ENCODE measurements at regions not wholly inside any gene's neighbourhood (a gene's known extent, or its start where the extent isn't known, plus 50 kb on each side); places are given as distances from the start of the nearest gene placed in this dataset.

- no peak overlapping the region for H3K9ac ChIP-seq (ENCODE audit: low read depth in 1 of 2, low read length in 2 of 2)
- no peak overlapping the region for H3K4me3 ChIP-seq (ENCODE audit: low read depth in 1 of 3, low read length in 3 of 3)
- no peak for TF ChIP-seq FOXA1 (IDR thresholded peaks at IDR 0.05)
- no peak for TF ChIP-seq GABPA (IDR thresholded peaks at IDR 0.05 in 1 of 2, conservative IDR thresholded peaks at IDR 0.05 in 1 of 2)
- no peak for TF ChIP-seq RAD21 (IDR thresholded peaks at IDR 0.05)
- no peak for TF ChIP-seq SP1 (IDR thresholded peaks at IDR 0.05)
- no peak for TF ChIP-seq TAF1 (conservative IDR thresholded peaks at IDR 0.05)
- TF ChIP-seq JUND (IDR thresholded peaks at IDR 0.05): no peak
- no peak for TF ChIP-seq CTCF (IDR thresholded peaks at IDR 0.05; ENCODE audit: low read depth, low read length, missing input control)
- no peak for TF ChIP-seq FOXA2 (IDR thresholded peaks at IDR 0.05)
- TF ChIP-seq EGR1 (IDR thresholded peaks at IDR 0.05; ENCODE audit: low read depth in 2 of 2): no peak
- TF ChIP-seq NR2F2 (IDR thresholded peaks at IDR 0.05): no peak
- TF ChIP-seq RXRA (IDR thresholded peaks at IDR 0.05): no peak
- TF ChIP-seq HNF4A (conservative IDR thresholded peaks at IDR 0.05): no peak
- no peak for TF ChIP-seq ZBTB33 (IDR thresholded peaks at IDR 0.05)
- no peak for TF ChIP-seq ATF3 (IDR thresholded peaks at IDR 0.05)
- TF ChIP-seq HNF4G (IDR thresholded peaks at IDR 0.05): no peak
- no peak for TF ChIP-seq REST (IDR thresholded peaks at IDR 0.05)
- TF ChIP-seq MAX (IDR thresholded peaks at IDR 0.05): no peak
- no peak for TF ChIP-seq YY1 (IDR thresholded peaks at IDR 0.05)
- H3K27ac ChIP-seq (ENCODE audit: low read depth in 1 of 2, low read length in 2 of 2): no peak overlapping the region
- H3K9me3 ChIP-seq (ENCODE audit: control insufficient read depth in 4 of 4, low read length in 3 of 4): no peaks in the 10 kb centered on the region
- H3K4me1 ChIP-seq (ENCODE audit: control insufficient read depth in 4 of 4, insufficient read depth in 4 of 4, low read length in 3 of 4): no peaks in the 10 kb centered on the region
- 81% methylated on average over 3 of the region's 3 CpGs for WGBS
- no peak for DNase-seq (ENCODE audit: low spot score)
- H3K36me3 ChIP-seq (ENCODE audit: control insufficient read depth in 4 of 4, insufficient read depth in 3 of 4, low read depth in 1 of 4, low read length in 3 of 4): no peaks in the 10 kb centered on the region
- H3K27me3 ChIP-seq (ENCODE audit: control insufficient read depth in 4 of 4, insufficient read depth in 4 of 4, low read length in 3 of 4): peaks cover 0 to 5% (median 0%) of the 10 kb centered on the region in 4 donors
These were observed 186.0 kb downstream of the NXNL2 start for GRCh38 chr9:88721025-88721424.

Measured in liver (tissue), 8 donors.